ENCODE measurements at regions not wholly inside any gene's neighbourhood (a gene's known extent, or its start where the extent isn't known, plus 50 kb on each side); places are given as distances from the start of the nearest gene placed in this dataset.

DNA sequence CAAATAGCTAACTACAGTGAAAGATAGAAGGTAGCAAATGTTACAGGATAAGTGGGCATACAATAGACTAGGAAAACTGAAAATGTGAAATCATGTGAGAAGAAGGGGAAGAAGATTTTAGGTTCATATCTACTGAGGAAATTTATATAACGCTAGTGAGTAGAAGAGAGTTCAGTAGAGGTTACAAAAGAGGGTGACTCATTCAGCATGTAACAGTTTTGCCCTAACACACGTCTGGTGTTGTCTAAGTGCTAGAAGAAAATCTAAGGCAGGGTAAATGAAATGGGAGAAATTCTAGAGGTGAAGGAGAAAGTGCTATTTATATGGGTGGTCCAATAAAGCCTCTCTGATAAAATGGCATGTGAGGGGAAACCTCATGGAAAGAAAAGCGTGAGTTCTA, 731.4 kb upstream of the POT1 start:
- no peak for DNase-seq
- H3K36me3 Mint-ChIP-seq (ENCODE audit: insufficient read depth in 2 of 2) = no peaks in the 10 kb centered on the region

DNA sequence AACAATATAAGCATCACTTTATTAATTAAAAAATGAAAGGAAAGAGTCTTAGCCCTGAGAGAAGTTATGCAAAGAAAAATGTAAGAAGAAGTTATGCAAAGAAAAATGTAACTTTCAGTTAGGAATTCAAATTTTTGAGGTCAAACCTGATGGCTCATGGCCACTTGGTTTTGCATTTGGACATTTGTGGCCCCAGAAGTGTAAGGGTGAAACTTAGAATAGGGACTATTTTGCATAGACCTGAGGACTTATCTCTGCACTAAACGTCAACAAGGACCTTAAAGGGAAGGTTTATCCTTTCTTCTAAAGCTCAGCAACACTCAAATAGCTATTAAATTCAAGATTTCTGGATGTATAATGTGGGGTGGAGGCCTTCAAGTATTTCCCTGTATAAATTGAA, 724.5 kb upstream of the POT1 start:
- Mint-ChIP-seq H3K9me3 (peaks cover 3 to 7% of the 10 kb centered on the region in 2 donors), H3K36me3 (ENCODE audit: insufficient read depth in 2 of 2) (no peaks in the 10 kb centered on the region), H3K27me3 (ENCODE audit: low read depth) (no peaks in the 10 kb centered on the region), H3K27ac (no peak overlapping the region), H3K4me1 (ENCODE audit: low read depth) (no peaks in the 10 kb centered on the region), H3K4me3 (no peak overlapping the region)
- DNase-seq (no peak), ATAC-seq (replicated peaks in 1 of 2) (no peak)

More for the DNA sequence above, 731.4 kb upstream of the POT1 start:
- Mint-ChIP-seq H3K27ac (no peak overlapping the region), H3K4me3 (no peak overlapping the region), H3K4me1 (ENCODE audit: low read depth) (no peaks in the 10 kb centered on the region), H3K9me3 (peaks cover 3 to 4% of the 10 kb centered on the region in 2 donors), H3K27me3 (ENCODE audit: low read depth) (no peaks in the 10 kb centered on the region)
- no peak for ATAC-seq (replicated peaks in 1 of 2)

DNA sequence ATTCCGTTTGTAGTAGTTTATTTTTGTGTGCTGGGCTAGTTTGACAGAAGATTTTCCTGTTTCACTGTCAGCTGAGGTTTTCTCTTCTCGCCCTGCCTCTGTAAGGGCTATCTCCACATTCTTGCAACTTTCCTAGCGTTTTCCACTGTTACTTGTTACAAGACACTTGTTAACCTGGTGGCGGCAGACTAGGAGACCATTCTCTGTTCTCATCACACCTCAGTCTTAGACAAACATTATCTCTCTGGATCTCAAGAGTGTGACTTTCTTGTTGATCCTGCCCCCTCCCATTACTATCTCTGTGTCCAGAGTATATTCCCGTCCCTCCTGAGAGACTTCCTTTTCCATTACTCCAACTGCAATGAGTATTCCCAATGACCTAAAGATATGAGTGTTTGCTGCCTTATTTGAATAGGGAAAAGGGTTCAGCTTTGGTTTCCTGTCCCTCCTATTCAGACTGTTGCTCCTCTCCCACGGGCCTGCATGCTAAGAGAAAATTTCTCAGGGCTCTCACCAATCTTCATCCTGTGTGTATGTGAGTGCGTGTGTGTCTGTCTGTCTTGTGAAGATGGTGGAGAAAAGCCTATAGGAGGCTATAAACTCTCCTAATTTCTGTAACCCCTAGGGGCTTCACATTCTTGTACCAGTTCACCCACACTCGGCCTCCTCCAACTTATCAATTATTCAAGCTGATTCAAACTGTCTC, 722.4 kb upstream of the POT1 start:
- no peak overlapping the region for H3K4me3 Mint-ChIP-seq
- no peak for ATAC-seq (replicated peaks in 1 of 2)
- no peak overlapping the region for H3K27ac Mint-ChIP-seq
- peaks cover 3 to 7% of the 10 kb centered on the region in 2 donors for H3K9me3 Mint-ChIP-seq
- no peaks in the 10 kb centered on the region for H3K4me1 Mint-ChIP-seq (ENCODE audit: low read depth)
- no peak for DNase-seq
- no peaks in the 10 kb centered on the region for H3K36me3 Mint-ChIP-seq (ENCODE audit: insufficient read depth in 2 of 2)
- no peaks in the 10 kb centered on the region for H3K27me3 Mint-ChIP-seq (ENCODE audit: low read depth)

DNA sequence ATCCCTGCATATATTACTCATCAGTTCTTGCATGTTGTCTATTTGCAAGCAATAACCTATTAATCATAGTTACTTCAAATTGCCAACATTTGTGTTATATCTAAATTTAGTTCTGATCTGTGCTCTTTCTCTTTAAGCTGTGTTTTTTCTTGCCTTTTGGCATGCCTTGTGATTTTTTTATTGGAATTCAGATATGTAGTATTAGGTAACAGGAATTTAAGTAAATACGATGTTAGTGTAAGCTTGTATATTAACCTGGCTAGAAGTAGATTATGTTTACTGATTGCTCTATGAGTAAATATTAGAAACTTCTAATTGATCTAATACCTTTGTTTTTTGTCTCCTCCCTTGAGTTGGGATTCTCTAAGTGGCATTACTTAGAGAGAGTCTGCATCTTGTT, 718.9 kb upstream of the POT1 start:
- H3K27ac Mint-ChIP-seq = no peak overlapping the region
- H3K36me3 Mint-ChIP-seq (ENCODE audit: insufficient read depth in 2 of 2) = no peaks in the 10 kb centered on the region

DNA sequence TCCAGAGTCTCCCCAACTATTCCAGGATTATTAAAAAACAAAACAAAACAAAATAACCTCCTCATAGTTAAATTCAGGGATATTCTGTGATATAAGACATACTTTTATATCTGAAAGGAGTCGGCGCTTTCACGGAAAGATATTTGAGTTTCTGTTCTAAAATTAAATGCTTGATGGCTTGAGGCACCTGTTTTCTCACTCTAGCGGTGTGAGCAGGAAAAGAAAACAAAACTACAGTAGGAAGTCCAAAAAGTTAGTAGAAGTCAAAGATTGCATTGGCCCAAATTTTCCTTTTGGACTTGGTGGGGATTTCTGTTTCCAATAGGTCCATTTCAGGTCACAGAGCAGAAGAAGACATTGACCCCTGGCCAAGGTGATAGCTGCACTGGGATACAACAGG, 716.1 kb upstream of the POT1 start:
- Mint-ChIP-seq H3K9me3 (peaks cover 3% of the 10 kb centered on the region in 2 donors), H3K27ac (no peak overlapping the region), H3K27me3 (ENCODE audit: low read depth) (no peaks in the 10 kb centered on the region), H3K36me3 (ENCODE audit: insufficient read depth in 2 of 2) (no peaks in the 10 kb centered on the region), H3K4me1 (ENCODE audit: low read depth) (no peaks in the 10 kb centered on the region), H3K4me3 (no peak overlapping the region)
- DNase-seq (no peak), ATAC-seq (replicated peaks in 1 of 2) (no peak)

More for the DNA sequence above, 718.9 kb upstream of the POT1 start:
- peaks cover 3 to 7% of the 10 kb centered on the region in 2 donors for H3K9me3 Mint-ChIP-seq
- H3K4me3 Mint-ChIP-seq = no peak overlapping the region
- H3K27me3 Mint-ChIP-seq (ENCODE audit: low read depth) = no peaks in the 10 kb centered on the region
- ATAC-seq (replicated peaks in 1 of 2) (no peak), DNase-seq (no peak)
- no peaks in the 10 kb centered on the region for H3K4me1 Mint-ChIP-seq (ENCODE audit: low read depth)

DNA sequence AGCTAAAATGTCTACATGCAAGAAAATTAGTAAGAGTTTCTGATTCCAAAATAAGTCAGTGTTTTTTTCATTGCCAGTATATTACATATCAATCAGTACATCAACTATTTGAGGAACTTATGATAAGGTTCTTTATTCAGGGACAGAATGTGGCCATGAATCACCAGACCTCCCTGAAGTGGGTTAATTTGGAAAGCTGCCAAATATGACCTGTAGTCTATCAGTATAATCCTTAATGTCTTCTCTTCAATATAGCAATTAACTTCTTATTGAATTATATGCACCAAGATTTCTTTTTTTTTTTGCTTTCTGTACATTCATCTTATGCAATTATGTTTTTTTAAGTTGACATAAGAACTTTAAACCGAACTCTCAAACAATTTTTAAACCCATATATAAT, 714.5 kb upstream of the POT1 start:
- Mint-ChIP-seq H3K27ac (no peak overlapping the region), H3K36me3 (ENCODE audit: insufficient read depth in 2 of 2) (no peaks in the 10 kb centered on the region), H3K27me3 (ENCODE audit: low read depth) (no peaks in the 10 kb centered on the region), H3K4me3 (no peak overlapping the region), H3K9me3 (peaks cover 3% of the 10 kb centered on the region in 2 donors), H3K4me1 (ENCODE audit: low read depth) (no peaks in the 10 kb centered on the region)
- ATAC-seq (replicated peaks in 1 of 2) (no peak), DNase-seq (no peak)

DNA sequence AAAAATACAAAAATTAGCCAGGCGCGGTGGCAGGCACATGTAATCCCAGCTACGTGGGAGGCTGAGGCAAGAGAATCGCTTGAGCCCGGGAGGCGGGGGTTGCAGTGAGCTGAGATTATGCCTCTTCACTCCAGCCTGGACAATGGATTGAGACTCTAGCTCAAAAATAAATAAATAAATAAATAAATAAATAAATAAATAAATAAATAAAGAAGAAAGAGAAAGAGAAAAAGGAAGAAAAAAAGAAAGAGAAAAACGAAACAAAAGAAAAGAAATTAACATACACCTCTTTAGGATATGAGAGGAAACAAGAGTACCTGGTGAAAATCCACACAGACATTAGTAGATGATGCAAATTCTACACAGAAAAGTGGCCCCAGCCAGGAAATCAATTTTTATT, 713.7 kb upstream of the POT1 start:
- H3K27me3 Mint-ChIP-seq (ENCODE audit: low read depth) = no peaks in the 10 kb centered on the region
- H3K4me1 Mint-ChIP-seq (ENCODE audit: low read depth) = no peaks in the 10 kb centered on the region
- H3K36me3 Mint-ChIP-seq (ENCODE audit: insufficient read depth in 2 of 2) = no peaks in the 10 kb centered on the region
- no peak overlapping the region for H3K27ac Mint-ChIP-seq
- no peak for ATAC-seq (replicated peaks in 1 of 2)
- H3K4me3 Mint-ChIP-seq = no peak overlapping the region
- peaks cover 3% of the 10 kb centered on the region in 2 donors for H3K9me3 Mint-ChIP-seq
- no peak for DNase-seq

DNA sequence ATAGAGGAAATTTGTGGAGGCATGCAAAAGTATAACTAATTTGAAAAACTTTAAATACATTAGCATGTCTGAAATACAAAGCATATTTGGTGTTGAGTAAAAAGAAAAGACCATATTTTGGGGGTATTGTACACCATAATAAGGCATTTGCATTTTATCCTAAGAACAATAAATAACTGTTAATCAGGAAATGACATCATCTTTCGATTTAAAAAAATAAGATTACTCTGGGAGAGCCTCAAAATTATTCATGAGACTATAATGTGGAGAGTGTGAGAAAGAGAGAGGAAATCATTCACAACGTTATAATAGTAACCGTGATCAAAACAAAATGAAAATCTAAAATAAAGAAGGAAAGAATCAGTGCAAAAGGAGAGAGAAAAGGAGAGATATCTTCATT, 712.3 kb upstream of the POT1 start:
- H3K9me3 Mint-ChIP-seq = peaks cover 6 to 7% of the 10 kb centered on the region in 2 donors
- no peak overlapping the region for H3K27ac Mint-ChIP-seq
- DNase-seq (no peak), ATAC-seq (replicated peaks in 1 of 2) (no peak)
- no peaks in the 10 kb centered on the region for H3K4me1 Mint-ChIP-seq (ENCODE audit: low read depth)
- H3K36me3 Mint-ChIP-seq (ENCODE audit: insufficient read depth in 2 of 2) = no peaks in the 10 kb centered on the region
- no peaks in the 10 kb centered on the region for H3K27me3 Mint-ChIP-seq (ENCODE audit: low read depth)
- H3K4me3 Mint-ChIP-seq = no peak overlapping the region

DNA sequence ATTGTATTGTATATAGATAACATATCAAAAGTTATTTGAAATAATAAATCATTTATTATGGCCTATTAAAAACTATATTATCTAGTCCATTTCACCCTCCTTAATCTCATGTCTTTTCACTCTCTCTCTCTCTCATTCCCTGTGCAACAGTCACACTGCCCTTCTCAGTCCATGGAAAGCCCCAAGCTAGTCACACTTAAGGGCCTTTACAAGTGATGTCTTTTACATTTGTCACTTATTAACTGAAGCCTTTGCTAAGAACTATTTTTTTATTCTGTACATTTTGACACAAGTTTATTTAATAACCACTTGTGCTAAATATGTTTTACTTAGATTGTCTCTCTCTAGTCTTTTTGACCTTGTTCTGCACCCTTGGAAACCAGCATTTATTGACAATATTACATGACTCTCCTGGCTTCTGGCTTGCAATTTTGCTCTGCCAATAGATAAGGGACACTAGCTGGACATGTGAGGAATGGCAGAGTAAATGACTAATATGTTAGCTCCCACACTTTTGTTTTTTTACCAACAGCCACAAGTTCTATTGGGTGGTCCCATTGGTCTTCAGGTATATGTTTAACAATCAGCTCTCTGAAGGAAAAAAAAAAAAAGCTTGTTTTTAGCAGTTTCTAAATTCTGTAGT, 706.8 kb upstream of the POT1 start:
- Mint-ChIP-seq H3K36me3 (ENCODE audit: insufficient read depth in 2 of 2) (no peaks in the 10 kb centered on the region), H3K27ac (no peak overlapping the region)
- ATAC-seq (replicated peaks in 1 of 2) = no peak

DNA sequence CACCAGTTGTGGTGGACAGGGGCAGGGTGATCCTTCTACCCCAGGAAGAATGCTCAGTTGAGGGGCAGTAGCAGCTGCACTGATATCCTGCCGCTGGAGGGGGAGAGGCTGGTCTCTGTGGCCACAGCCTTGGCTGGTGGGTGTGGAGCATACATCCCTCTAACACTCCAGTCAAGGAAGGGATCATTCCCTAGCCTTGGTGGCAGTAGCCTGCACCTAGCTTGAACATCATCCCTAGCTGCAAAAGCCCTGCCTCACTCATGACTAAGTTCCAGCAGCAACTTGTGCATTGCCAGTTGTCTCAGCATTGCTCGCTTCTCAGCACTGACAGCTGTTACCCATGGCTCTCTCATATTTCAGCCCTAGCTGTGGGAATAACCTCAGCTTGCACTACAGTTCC, 688.9 kb upstream of the POT1 start:
- no peaks in the 10 kb centered on the region for H3K4me1 Mint-ChIP-seq (ENCODE audit: low read depth)
- no peak for DNase-seq
- H3K27ac Mint-ChIP-seq = no peak overlapping the region
- no peaks in the 10 kb centered on the region for H3K27me3 Mint-ChIP-seq (ENCODE audit: low read depth)
- peaks cover 1 to 3% of the 10 kb centered on the region in 2 donors for H3K36me3 Mint-ChIP-seq (ENCODE audit: insufficient read depth in 2 of 2)
- no peak for ATAC-seq (replicated peaks in 1 of 2)
- peaks cover 21 to 22% of the 10 kb centered on the region in 2 donors for H3K9me3 Mint-ChIP-seq
- H3K4me3 Mint-ChIP-seq = no peak overlapping the region

More for the DNA sequence above, 706.8 kb upstream of the POT1 start:
- H3K9me3 Mint-ChIP-seq = peaks cover 6 to 7% of the 10 kb centered on the region in 2 donors
- H3K4me1 Mint-ChIP-seq (ENCODE audit: low read depth) = no peaks in the 10 kb centered on the region
- DNase-seq = no peak
- no peaks in the 10 kb centered on the region for H3K27me3 Mint-ChIP-seq (ENCODE audit: low read depth)
- no peak overlapping the region for H3K4me3 Mint-ChIP-seq

DNA sequence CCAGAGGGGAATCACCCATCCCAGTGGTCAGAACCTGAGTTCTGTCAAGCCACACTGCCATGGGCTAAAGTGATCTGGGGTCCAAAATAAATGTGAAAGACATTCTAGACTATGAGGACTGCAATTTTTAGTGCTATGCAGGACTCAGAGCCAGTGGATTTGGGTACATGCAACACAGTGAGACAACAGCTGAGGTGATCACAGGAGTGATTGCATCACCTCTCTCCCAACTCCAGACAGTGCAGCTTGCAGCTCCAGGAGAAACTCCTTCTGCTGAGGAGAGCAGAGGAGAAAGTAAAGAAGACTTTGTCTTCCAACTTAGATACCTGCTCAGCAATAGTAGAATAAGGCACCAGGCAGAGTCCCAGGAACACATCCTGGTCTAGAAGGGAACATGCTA, 682.0 kb upstream of the POT1 start:
- no peak for ATAC-seq (replicated peaks in 1 of 2)
- no peak for DNase-seq
- Mint-ChIP-seq H3K36me3 (ENCODE audit: insufficient read depth in 2 of 2) (peaks cover 0 to 1% of the 10 kb centered on the region in 2 donors), H3K4me3 (no peak overlapping the region), H3K9me3 (peaks cover 7 to 10% of the 10 kb centered on the region in 2 donors), H3K4me1 (ENCODE audit: low read depth) (no peaks in the 10 kb centered on the region), H3K27ac (no peak overlapping the region), H3K27me3 (ENCODE audit: low read depth) (no peaks in the 10 kb centered on the region)

DNA sequence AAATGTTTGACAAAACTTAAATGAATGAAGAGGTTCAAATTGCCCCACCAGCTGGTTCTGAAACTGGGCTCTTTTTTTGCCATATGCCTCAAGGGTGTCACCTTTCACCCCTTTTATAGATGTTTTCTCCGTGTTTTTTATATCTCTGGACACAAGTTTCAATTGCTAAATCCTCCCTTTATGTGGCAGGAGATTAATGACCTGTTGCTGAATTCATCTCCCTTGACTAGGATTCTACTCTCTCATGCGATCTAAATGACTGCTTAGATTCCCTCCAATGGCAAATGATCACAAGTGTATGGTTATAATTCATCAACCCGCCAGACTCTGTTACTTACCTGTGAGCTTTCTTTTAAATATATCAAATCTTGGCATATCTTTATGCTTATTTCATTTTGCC, 677.0 kb upstream of the POT1 start:
- no peaks in the 10 kb centered on the region for H3K4me1 Mint-ChIP-seq (ENCODE audit: low read depth)
- no peak for ATAC-seq (replicated peaks in 1 of 2)
- DNase-seq = no peak
- peaks cover 3 to 8% of the 10 kb centered on the region in 2 donors for H3K9me3 Mint-ChIP-seq
- H3K27me3 Mint-ChIP-seq (ENCODE audit: low read depth) = no peaks in the 10 kb centered on the region
- H3K27ac Mint-ChIP-seq = no peak overlapping the region
- no peaks in the 10 kb centered on the region for H3K36me3 Mint-ChIP-seq (ENCODE audit: insufficient read depth in 2 of 2)
- H3K4me3 Mint-ChIP-seq = no peak overlapping the region

DNA sequence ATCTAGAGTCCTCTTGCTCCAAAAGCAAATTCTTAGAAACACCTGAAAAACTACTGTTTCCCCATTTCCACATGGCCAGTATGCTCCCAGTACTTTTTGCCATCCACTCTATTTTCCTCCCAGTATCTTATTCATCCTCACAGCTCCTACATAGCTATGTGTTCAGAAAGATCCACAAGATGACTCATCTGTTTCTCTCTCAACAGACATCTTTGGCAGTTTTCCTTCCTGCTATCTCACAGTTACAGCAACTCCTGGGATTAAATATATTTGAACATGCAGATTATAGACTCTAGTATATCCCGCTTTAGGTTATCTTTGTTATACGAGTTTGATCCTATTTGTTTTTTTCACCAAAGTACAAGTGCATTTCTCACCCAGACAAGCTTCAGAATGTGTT, 675.6 kb upstream of the POT1 start:
- no peaks in the 10 kb centered on the region for H3K27me3 Mint-ChIP-seq (ENCODE audit: low read depth)
- ATAC-seq (replicated peaks in 1 of 2) = no peak
- H3K36me3 Mint-ChIP-seq (ENCODE audit: insufficient read depth in 2 of 2) = no peaks in the 10 kb centered on the region
- no peak overlapping the region for H3K27ac Mint-ChIP-seq
- H3K4me3 Mint-ChIP-seq = no peak overlapping the region
- no peaks in the 10 kb centered on the region for H3K4me1 Mint-ChIP-seq (ENCODE audit: low read depth)
- H3K9me3 Mint-ChIP-seq = peaks cover 3 to 4% of the 10 kb centered on the region in 2 donors
- DNase-seq = no peak

DNA sequence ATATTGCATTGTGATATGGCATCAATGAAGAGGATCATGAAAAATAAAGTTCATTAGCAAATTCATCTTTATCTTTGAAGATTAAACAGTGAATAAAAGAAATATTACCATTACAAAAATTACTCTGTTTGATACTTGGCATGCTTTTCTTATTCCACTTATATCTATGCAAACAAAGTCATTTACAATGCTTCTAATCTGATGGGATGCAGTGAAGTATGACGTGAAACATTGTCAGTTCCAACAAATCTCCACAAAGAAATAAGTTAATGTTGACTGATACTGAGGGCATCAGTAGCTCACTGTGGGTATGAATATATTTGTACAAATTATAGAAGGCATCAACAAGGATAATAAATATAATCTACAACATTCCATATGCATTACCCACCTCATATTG, 672.8 kb upstream of the POT1 start:
- H3K9me3 Mint-ChIP-seq = peaks cover 3 to 4% of the 10 kb centered on the region in 2 donors
- no peaks in the 10 kb centered on the region for H3K4me1 Mint-ChIP-seq (ENCODE audit: low read depth)
- H3K36me3 Mint-ChIP-seq (ENCODE audit: insufficient read depth in 2 of 2) = no peaks in the 10 kb centered on the region
- no peaks in the 10 kb centered on the region for H3K27me3 Mint-ChIP-seq (ENCODE audit: low read depth)
- ATAC-seq (replicated peaks in 1 of 2) (no peak), DNase-seq (no peak)
- no peak overlapping the region for H3K4me3 Mint-ChIP-seq
- no peak overlapping the region for H3K27ac Mint-ChIP-seq
